H1 (cell line): ENCODE measurements at regions not wholly inside any gene's neighbourhood (a gene's known extent, or its start where the extent isn't known, plus 50 kb on each side); places are given as distances from the start of the nearest gene placed in this dataset.
A peak's percentile ranks its signal among the peaks of the same experiment; 100 is the strongest.

ENCODE experiments used
- CTCF ChIA-PET: fragments of 300-600 bp; sonication (Branson Sonifier 250); formaldehyde crosslinking; loops from one replicate; lab custom pipeline; 2021; ENCODE audit not compliant: partially characterized antibody; lab: Charles Lee
- POLR2A ChIA-PET: fragments of 300-600 bp; sonication (Branson Sonifier 250); formaldehyde crosslinking; loops from one replicate; lab custom pipeline; 2021; ENCODE audit warnings: inconsistent platforms; ENCODE audit not compliant: partially characterized antibody; lab: Charles Lee
- DNase-seq, 2 experiments: peaks; one replicate each; pipeline versions ENCODE4 v3.0.0 to v3.0.0-alpha.2; 2010 to 2022; ENCODE audit warnings: low spot score in 2 of 2, low read depth in 1 of 2, mixed read lengths in 1 of 2
- FAIRE-seq: peaks from 2 replicates; lab custom pipeline; 2011; peaks lifted over from hg19 to GRCh38; lab: Jason Lieb, UNC
- H2AFZ ChIP-seq: 2 replicates; pipeline ENCODE4 v1.8.1; 2012; ENCODE audit warnings: low read length, inconsistent platforms
- H2AK5ac ChIP-seq: 2 replicates; pipeline ENCODE4 v1.6.1; 2013; ENCODE audit warnings: low read depth, low read length
- H2BK120ac ChIP-seq: replicated peaks from 2 replicates; pipeline ENCODE3; 2013; ENCODE audit warnings: low read depth, low read length, inconsistent platforms
- H2BK12ac ChIP-seq: 2 replicates; pipeline ENCODE4 v1.6.1; 2013; ENCODE audit warnings: low read depth, low read length
- H2BK15ac ChIP-seq: 2 replicates; pipeline ENCODE4 v1.6.1; 2013; ENCODE audit warnings: low read length
- H2BK20ac ChIP-seq: 2 replicates; pipeline ENCODE4 v1.6.1; 2013; ENCODE audit warnings: low read length
- H2BK5ac ChIP-seq: 2 replicates; pipeline ENCODE4 v1.6.1; 2013; ENCODE audit warnings: low read depth, low read length
- H3K14ac ChIP-seq: 2 replicates; pipeline ENCODE4 v1.6.1; 2013; ENCODE audit warnings: inconsistent platforms; ENCODE audit not compliant: insufficient read length
- H3K18ac ChIP-seq: 2 replicates; pipeline ENCODE4 v1.6.1; 2013; ENCODE audit warnings: low read length; ENCODE audit errors: extremely low read depth
- H3K23ac ChIP-seq: 2 replicates; pipeline ENCODE4 v1.6.1; 2013; ENCODE audit warnings: inconsistent platforms; ENCODE audit not compliant: insufficient read length
- H3K23me2 ChIP-seq: 2 replicates; pipeline ENCODE4 v1.6.1; 2013; ENCODE audit warnings: low read depth, low read length
- H3K27ac ChIP-seq: 2 replicates; pipeline ENCODE4 v1.6.1; 2011; ENCODE audit warnings: low read depth, low read length, inconsistent platforms
- H3K27me3 ChIP-seq, 4 experiments: replicated peaks in 1 of 4; 1 replicate in 1 of 4; 2 replicates in 3 of 4; pipeline versions ENCODE4 v1.6.1 to v1.8.1; 2011 to 2013; ENCODE audit warnings: low read length in 3 of 4, mild to moderate bottlenecking in 3 of 4, inconsistent platforms in 2 of 4, mixed read lengths in 2 of 4, moderate library complexity in 1 of 4; ENCODE audit not compliant: control insufficient read depth in 3 of 4, insufficient read depth in 3 of 4; ENCODE audit errors: extremely low read depth in 1 of 4
- H3K36me3 ChIP-seq, 4 experiments: 2 replicates each; pipeline versions ENCODE4 v1.6.1 to v1.8.1; 2011 to 2013; ENCODE audit warnings: mild to moderate bottlenecking in 4 of 4, low read length in 3 of 4, moderate library complexity in 2 of 4, control low read depth in 1 of 4, inconsistent platforms in 1 of 4; ENCODE audit not compliant: insufficient read depth in 4 of 4, control insufficient read depth in 2 of 4
- H3K4ac ChIP-seq: replicated peaks from 2 replicates; pipeline ENCODE3; 2013; ENCODE audit warnings: low read length, low read depth, mixed read lengths, inconsistent platforms; ENCODE audit not compliant: insufficient read length
- H3K4me1 ChIP-seq, 4 experiments: replicated peaks in 1 of 4; 1 replicate in 1 of 4; 2 replicates in 3 of 4; pipeline versions ENCODE4 v1.6.1 to v1.8.1; 2011 to 2013; ENCODE audit warnings: low read length in 3 of 4, inconsistent platforms in 2 of 4, mixed read lengths in 1 of 4; ENCODE audit not compliant: insufficient read depth in 4 of 4, control insufficient read depth in 3 of 4
- H3K4me2 ChIP-seq, 2 experiments: 2 replicates each; pipeline versions ENCODE4 v1.6.1 to v1.8.1; 2011 to 2013; ENCODE audit warnings: low read depth in 2 of 2, low read length in 2 of 2, control low read depth in 1 of 2, inconsistent platforms in 1 of 2, mild to moderate bottlenecking in 1 of 2; ENCODE audit not compliant: insufficient read depth in 1 of 2
- H3K4me3 ChIP-seq, 4 experiments: fragments of 200-600, 300-600 bp in 1 of 4; sonication (generic), shearing (Covaris generic), sonication (Bioruptor Twin) in 1 of 4; 2 replicates each; pipeline versions ENCODE4 v1.5.1 to v1.8.1; 2011 to 2016; ENCODE audit warnings: low read length in 4 of 4, low read depth in 3 of 4, control low read depth in 2 of 4, inconsistent platforms in 2 of 4, mild to moderate bottlenecking in 2 of 4, mixed read lengths in 1 of 4, moderate library complexity in 1 of 4; ENCODE audit not compliant: insufficient read depth in 2 of 4; ENCODE audit errors: extremely low read depth in 1 of 4
- H3K56ac ChIP-seq: replicated peaks from 2 replicates; pipeline ENCODE3; 2013; ENCODE audit warnings: low read depth, mild to moderate bottlenecking, mixed read lengths, low read length, inconsistent platforms; ENCODE audit not compliant: insufficient read length
- H3K79me1 ChIP-seq: 2 replicates; pipeline ENCODE4 v1.6.1; 2013; ENCODE audit warnings: low read depth, low read length, control low read depth
- H3K79me2 ChIP-seq, 2 experiments: 2 replicates each; pipeline versions ENCODE4 v1.6.1 to v1.8.1; 2012 to 2013; ENCODE audit warnings: low read length in 2 of 2, mild to moderate bottlenecking in 2 of 2, inconsistent platforms in 1 of 2; ENCODE audit not compliant: insufficient read depth in 2 of 2, control insufficient read depth in 1 of 2
- H3K9ac ChIP-seq, 4 experiments: replicated peaks in 1 of 4; 1 replicate in 1 of 4; 2 replicates in 3 of 4; pipeline versions ENCODE4 v1.6.1 to v1.8.1; 2011 to 2013; ENCODE audit warnings: low read depth in 3 of 4, low read length in 3 of 4, control low read depth in 2 of 4, mild to moderate bottlenecking in 2 of 4, moderate library complexity in 2 of 4, inconsistent platforms in 1 of 4; ENCODE audit errors: extremely low read depth in 1 of 4
- H3K9me3 ChIP-seq, 2 experiments: 2 replicates each; pipeline versions ENCODE4 v1.6.1 to v1.8.1; 2012 to 2013; ENCODE audit warnings: mild to moderate bottlenecking in 2 of 2, moderate library complexity in 2 of 2, control low read depth in 1 of 2, inconsistent platforms in 1 of 2, low read depth in 1 of 2, low read length in 1 of 2, mixed read lengths in 1 of 2; ENCODE audit not compliant: insufficient read depth in 2 of 2
- H4K20me1 ChIP-seq, 2 experiments: replicated peaks in 1 of 2; 2 replicates each; pipeline versions ENCODE3 to v1.8.1; 2011 to 2013; ENCODE audit warnings: inconsistent platforms in 2 of 2, low read length in 2 of 2, mild to moderate bottlenecking in 1 of 2; ENCODE audit not compliant: insufficient read depth in 2 of 2, control insufficient read depth in 1 of 2
- H4K5ac ChIP-seq: 2 replicates; pipeline ENCODE4 v1.6.1; 2013; ENCODE audit warnings: low read length, low read depth, mixed read lengths, inconsistent platforms; ENCODE audit not compliant: insufficient read length
- H4K8ac ChIP-seq: 2 replicates; pipeline ENCODE4 v1.8.0; 2013; ENCODE audit warnings: mild to moderate bottlenecking, moderate library complexity, low read length, inconsistent platforms; ENCODE audit not compliant: insufficient read depth; ENCODE audit errors: extremely low read depth
- H4K91ac ChIP-seq: replicated peaks from 2 replicates; pipeline ENCODE3; 2013; ENCODE audit warnings: low read length, mixed read lengths, inconsistent platforms; ENCODE audit not compliant: insufficient read length
- ASH2L ChIP-seq: fragments of 200-600, 300-600 bp; sonication (generic); IDR thresholded peaks from one replicate; pipeline ENCODE4 v1.7.1; 2017; ENCODE audit warnings: low read length
- TCF12 ChIP-seq: IDR thresholded peaks from 2 replicates; pipeline ENCODE4 v1.6.1; 2011; ENCODE audit warnings: low read depth, mild to moderate bottlenecking, low read length
- TF ChIP-seq, protein P1 (sequence below): IDR thresholded peaks from 2 replicates; pipeline ENCODE4 v1.6.1; 2012; ENCODE audit warnings: inconsistent platforms

DNA sequence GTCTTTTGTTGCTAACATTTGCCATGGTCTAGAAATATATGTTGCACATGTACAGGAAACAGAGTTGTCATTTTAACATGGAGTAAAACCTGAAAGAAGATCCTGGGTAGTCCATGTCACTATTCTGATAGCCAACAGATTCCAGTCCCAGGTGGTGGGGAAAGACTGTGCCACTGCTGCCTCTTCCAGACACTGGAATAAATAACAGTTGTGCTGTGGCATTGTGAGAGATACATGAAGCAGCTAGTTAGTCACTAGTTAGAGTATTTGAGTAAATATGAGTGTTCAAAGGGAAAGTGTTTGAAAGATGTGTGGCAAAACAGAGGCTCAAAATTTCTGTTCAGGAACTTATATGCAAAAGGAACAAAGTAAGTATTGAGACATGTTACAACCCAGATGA is 1408.3 kb downstream of the EFNA5 start:
- H2BK5ac ChIP-seq, result no peak overlapping the region
- H3K9me3 ChIP-seq, result no peaks in the 10 kb centered on the region
- no peak overlapping the region for H3K18ac ChIP-seq
- FAIRE-seq (no peak), DNase-seq (no peak)
- H4K8ac ChIP-seq, result no peak overlapping the region
- H3K56ac ChIP-seq, result no peak overlapping the region
- H3K23me2 ChIP-seq, result no peaks in the 10 kb centered on the region
- H3K9ac ChIP-seq, result no peak overlapping the region
- peaks cover 0 to 5% (median 2%) of the 10 kb centered on the region in 4 experiments; a peak in 4 of 7 replicates for H3K4me1 ChIP-seq
- TF ChIP-seq ASH2L, result no peak
- TF ChIP-seq TCF12, result no peak
- TF ChIP-seq, protein P1, sequence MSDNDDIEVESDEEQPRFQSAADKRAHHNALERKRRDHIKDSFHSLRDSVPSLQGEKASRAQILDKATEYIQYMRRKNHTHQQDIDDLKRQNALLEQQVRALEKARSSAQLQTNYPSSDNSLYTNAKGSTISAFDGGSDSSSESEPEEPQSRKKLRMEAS, result no peak
- no peak overlapping the region for H3K14ac ChIP-seq
- H3K27me3 ChIP-seq, result no peaks in the 10 kb centered on the region
- no peak overlapping the region for H2BK120ac ChIP-seq
- H3K79me1 ChIP-seq, result no peaks in the 10 kb centered on the region
- no peaks in the 10 kb centered on the region for H3K79me2 ChIP-seq
- H3K23ac ChIP-seq, result no peak overlapping the region
- H3K4me2 ChIP-seq, result no peak overlapping the region
- H2AK5ac ChIP-seq, result no peak overlapping the region
- no peak overlapping the region for H2BK20ac ChIP-seq
- POLR2A ChIA-PET, result no interaction called here
- H4K5ac ChIP-seq, result no peak overlapping the region
- no peak overlapping the region for H2BK12ac ChIP-seq
- H2BK15ac ChIP-seq, result no peak overlapping the region
- H3K4me3 ChIP-seq, result no peak overlapping the region
- no peaks in the 10 kb centered on the region for H4K20me1 ChIP-seq
- no peak overlapping the region for H4K91ac ChIP-seq
- 0 out of 2 replicates have a peak overlapping the region, but pooled peaks have one; percentile 24 for H2AFZ ChIP-seq
- no peaks in the 10 kb centered on the region for H3K36me3 ChIP-seq
- no peak overlapping the region for H3K4ac ChIP-seq
- CTCF ChIA-PET, result no interaction called here
- no peak overlapping the region for H3K27ac ChIP-seq
